SIG-M5 treated with dmso at 0.1 percent for 504 hours (cell line): ENCODE measurements at regions not wholly inside any gene's neighbourhood (a gene's known extent, or its start where the extent isn't known, plus 50 kb on each side); places are given as distances from the start of the nearest gene placed in this dataset.
"Not testable (repeated sequence)": the region's sequence is repeated elsewhere in the genome, so short reads cannot be mapped to it uniquely, and the experiment has no call there.

Source experiments
- DNase-seq: peaks from one replicate; lab custom pipeline; 2025; ENCODE audit not compliant: unreplicated experiment; lab: John Stamatoyannopoulos, UW

- DNase-seq, result no peak
Measured at GRCh38 chr5:105680858-105681475, 1989.8 kb downstream of the EFNA5 start.

GRCh38 chr5:105677291-105677690, 1993.4 kb downstream of the EFNA5 start:
- no peak for DNase-seq

DNA sequence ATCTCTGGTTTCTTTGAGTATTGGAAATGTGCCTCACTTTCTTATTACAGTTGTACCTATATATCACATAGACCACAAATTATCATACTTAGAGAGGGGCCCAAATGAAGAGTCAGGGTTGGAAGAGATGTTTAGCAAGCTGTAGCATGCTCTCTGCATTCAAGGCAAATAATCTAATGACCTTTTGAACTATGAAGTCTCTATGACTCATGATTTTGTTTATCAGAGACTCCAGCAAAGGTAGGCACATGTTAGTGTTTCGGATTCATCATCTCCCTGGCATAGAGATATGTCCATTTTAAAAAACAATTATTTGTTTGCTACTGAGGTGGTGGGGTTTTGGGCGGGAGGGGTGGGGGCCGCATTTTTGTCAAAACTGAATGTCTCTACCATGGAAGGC, 2000.1 kb downstream of the EFNA5 start:
- no peak for DNase-seq

DNA sequence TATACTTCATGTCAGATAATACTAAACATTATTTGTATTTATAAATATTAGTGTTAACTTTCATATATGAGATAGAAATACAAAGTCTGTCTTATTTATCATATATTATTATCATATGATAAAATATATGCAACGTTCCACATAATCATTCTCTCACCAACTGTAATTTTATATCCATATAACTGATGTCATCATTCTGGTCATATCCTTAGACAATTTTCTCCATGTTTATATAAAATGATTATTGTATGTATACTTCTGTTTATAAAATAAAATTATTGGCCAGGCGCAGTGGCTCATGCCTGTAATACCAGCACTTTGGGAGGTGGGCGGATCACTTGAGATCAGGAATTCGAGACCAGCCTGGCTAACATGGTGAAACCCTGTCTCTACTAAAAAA, 2007.1 kb downstream of the EFNA5 start:
- DNase-seq, result no peak

DNA sequence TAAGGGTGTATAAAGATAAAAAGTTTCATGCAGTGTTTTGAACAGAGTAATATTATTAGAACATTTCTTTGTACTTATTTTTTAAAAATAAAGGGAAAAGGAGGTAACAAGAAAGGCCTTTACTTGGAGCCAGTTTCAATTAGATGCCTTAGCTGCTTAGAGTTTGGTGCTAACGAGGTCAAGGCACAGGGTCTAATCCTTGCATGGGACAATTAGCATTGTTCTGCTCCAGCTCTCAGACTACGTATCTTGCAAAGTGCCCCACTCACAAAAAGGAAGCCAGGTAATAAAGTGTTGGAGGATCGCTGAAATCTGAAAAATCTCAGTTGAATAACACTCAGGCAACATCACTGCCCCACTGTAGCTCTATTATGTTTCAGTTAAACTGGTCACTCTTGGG, 2011.3 kb downstream of the EFNA5 start:
- no peak for DNase-seq

GRCh38 chr5:105640328-105640727, 2030.4 kb downstream of the EFNA5 start:
- DNase-seq, result no peak

DNA sequence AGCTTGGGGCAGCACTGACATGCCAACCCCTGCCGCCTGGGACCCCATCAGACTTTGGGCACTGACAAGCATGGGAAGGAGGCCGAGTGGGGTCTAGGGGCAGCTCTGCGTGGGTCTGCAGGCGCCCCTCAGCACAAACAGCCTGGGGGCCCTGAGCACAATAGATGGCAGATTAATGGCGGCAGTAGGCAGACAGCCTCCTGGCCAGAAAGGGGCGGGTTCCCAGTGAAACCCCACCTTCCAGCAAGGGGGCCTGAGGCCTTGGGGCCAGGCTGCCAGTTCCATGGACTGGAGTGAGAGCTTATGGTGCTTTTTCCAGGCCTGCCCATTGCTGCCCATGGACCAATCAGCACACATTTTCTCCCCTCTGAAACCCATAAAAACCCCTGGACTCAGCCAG, 2031.2 kb downstream of the EFNA5 start:
- DNase-seq, result no peak

- no peak for DNase-seq
Measured at GRCh38 chr5:105639068-105639467, 2031.7 kb downstream of the EFNA5 start.

DNA sequence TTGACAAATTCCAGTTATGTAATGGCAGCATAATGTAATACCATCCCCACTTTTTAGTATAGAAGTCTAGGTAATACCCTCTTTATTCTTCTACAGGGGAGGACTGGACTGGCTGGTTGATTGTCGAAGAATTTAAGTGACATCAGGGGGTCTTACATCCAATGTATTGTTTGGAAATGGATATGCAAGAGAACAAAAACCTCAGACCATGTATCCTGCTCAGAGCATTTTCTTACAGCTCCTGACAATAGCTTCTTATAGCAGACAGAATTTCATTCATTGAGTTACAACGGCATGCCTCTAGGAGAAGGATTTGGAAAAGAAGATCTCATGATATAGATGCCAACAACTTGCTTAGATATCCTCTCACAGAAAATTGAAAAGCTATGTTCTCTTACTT, 2032.3 kb downstream of the EFNA5 start:
- DNase-seq, result no peak

GRCh38 chr5:105632043-105632442, 2038.7 kb downstream of the EFNA5 start:
- DNase-seq, result no peak

GRCh38 chr5:105630803-105631202, 2039.9 kb downstream of the EFNA5 start:
- DNase-seq, result no peak

DNA sequence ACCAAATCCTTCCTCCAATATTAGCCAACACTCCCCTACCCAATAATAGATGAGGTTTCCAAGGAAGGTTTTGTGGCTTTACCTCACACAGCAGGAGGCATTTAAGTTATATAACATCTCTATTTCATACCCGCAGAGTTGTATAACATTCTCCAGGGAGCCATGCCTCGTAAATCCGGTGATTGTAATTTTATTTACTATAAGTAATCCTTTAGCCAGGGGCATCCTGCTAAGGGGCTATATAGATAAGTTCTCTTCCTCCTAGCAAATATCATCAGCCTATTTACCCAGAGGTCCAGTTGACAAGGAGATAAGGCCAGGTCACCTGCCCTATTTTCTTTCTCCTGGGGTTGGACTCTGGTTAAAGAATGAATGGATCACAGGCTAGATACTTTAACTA, 2051.0 kb downstream of the EFNA5 start:
- DNase-seq, result no peak

DNA sequence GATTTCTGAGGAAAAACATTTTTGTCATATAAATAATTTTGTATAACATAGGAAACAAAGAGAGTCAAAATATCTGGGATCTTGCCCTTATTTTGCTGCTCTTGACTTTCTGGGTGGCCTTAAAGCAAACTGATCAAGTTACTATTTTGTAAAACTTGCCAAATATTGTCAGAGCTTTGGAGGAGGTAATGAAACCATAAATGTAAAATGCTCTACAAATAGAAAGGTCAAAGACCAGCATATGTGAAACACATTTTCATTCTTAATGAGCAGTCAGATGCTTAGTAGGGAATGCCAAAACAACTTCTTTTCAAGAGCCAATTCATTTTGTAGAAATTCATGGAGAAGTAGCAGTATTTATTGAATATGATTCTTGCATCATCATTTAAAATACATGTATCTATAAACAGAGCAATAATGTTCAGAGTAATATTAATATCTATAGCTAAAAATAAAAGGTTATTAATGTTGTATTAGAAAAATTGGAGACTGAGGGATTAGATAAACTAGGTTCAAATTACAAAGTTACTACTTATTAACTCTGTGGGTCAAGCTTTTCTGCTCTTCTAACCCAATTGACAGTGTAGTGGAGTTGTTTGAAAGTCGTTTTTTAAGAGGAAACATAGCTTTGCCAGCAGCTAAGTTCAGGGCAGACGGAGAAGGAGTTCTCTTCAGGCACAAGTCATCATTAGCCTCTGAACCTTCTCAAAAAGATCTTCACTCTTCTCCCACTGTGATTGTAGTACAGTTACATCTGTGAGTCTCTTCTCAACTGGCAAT, 2053.1 kb downstream of the EFNA5 start:
- no peak for DNase-seq

GRCh38 chr5:105616599-105616998, 2054.0 kb upstream of the NUDT12 start:
- no peak for DNase-seq

GRCh38 chr5:105602406-105602805, 2039.8 kb upstream of the NUDT12 start:
- not testable (repeated sequence) for DNase-seq

DNA sequence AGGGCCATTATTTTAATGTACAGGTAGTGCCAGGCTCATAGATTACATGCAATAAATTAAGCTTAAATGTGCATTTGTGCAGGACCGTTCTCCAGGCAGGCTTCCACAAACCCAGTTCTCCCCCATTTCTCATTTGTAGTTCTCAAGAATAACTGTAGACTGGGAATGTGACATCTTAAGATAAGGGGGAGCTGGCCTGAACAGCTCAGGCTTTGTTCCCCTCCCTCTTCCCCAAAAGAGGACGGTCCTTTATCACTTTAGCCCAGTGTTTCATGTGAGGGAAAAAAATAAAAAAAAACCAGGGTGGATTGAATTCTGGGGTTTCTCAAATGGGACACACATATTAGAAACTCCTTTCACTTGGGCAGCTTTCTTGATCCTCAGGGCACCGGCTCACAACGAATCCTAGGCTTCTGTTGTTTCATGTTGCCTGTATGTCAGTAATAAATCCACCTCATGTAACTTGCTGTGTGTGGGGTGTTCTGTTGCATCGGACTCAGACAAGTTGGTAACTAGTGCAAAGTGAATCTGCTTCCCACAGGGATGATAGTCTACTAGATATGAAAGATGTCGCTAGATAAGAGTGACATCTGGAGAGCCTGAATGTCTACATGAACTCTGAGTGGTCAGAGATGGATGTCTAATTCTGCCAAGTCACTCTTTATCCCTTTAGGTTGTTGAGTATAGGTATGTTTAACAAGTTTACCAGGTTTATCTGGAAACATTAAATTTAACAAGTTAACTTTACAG, 2030.6 kb upstream of the NUDT12 start:
- no peak for DNase-seq

GRCh38 chr5:105587963-105588662, 2025.5 kb upstream of the NUDT12 start:
- no peak for DNase-seq

GRCh38 chr5:105581988-105582690, 2019.5 kb upstream of the NUDT12 start:
- no peak for DNase-seq

DNA sequence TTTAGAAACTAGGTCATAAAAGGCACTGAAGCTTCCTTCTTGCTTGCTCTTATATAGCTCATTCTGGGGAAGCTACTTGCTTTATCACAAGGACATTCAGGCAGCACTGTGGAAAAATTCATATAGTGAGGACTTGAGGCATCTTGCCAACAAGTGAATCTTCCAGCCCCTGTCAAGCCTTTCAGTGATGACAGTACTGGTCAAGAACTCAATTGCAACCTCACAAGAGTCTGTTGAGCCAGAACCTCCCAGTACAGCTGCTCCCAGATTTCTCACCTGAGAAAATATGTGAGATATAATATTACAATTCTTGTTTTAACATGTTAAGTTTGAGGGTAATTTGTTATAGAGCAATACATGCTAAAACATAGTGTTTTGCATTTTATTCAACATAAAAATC, 2011.0 kb upstream of the NUDT12 start:
- no peak for DNase-seq

DNA sequence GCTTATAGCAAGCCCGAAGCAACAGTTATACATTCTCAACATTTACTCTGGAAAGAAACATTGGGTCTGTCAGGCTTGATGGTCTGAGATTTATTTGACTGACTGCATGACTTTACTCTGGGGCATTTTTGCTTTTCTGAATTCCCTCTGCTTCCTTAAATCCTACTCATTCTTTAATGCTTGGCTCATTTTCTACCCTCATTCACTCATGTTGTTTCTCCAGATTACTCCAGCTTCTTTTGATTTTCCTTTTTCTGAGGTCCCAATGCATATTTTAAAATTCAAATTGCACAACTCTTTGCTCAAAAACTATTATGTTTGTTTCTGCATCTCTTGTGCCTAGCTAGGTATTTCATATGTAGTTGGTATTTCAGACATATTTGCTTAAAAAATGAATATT, 2002.9 kb upstream of the NUDT12 start:
- DNase-seq, result no peak

GRCh38 chr5:105563842-105564241, 2001.3 kb upstream of the NUDT12 start:
- DNase-seq, result no peak
